Fibroblast of skin of left quadriceps (primary cell): ENCODE measurements at regions not wholly inside any gene's neighbourhood (a gene's known extent, or its start where the extent isn't known, plus 50 kb on each side); places are given as distances from the start of the nearest gene placed in this dataset.
"Not testable (repeated sequence)": the region's sequence is repeated elsewhere in the genome, so short reads cannot be mapped to it uniquely, and the experiment has no call there.

Experiments
- DNase-seq, 2 experiments: peaks; one replicate each; pipeline ENCODE4 v3.0.0-alpha.2; 2013; ENCODE audit warnings: low read depth in 2 of 2

DNA sequence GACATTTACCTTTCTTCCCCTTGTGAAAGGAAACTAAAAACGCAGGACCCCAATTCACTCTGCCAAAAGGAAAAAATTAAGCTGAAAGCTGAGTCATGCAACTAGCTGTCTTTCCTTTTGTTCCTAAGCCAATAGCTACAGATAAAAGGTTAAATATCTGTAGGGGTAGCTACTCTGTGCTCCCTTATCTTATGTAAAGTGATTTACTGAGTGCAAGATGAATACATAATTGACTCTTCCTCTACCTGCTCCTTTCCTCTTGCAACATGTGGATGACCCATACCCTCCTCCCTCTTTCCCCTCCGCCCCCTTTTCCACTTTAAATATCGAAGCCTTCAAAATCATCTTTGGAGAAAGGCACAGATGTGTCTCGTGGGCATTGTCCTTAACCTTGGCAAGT lies 68.0 kb upstream of the ZNF157 start:
- no peak for DNase-seq

DNA sequence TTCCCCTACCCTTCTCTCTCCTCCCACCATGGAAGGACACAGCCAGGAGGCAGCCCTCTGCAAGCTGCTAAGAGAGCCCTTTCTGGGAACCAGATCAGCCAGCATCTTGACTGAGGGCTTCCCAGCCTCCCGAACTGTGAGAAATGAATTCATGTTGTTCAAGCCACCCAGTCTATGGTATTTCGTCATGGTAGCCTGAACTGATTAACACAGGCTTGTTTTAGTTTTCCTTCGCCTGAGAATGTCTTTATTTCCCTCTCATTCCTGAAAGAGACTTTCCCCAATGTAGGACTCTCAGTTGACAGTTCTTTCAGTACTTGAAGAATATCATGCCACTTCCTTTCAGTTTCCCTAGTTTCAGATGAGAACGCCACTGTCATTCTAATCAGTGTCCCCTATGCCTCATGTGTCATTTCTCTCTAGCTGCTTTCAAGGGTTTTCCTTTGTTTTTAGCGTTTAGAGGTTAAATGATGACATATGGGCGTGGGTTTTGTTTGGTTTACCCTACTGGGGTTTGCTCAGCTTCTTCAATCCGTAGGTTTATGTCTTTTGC lies 63.8 kb upstream of the ZNF157 start:
- not testable (repeated sequence) for DNase-seq

DNA sequence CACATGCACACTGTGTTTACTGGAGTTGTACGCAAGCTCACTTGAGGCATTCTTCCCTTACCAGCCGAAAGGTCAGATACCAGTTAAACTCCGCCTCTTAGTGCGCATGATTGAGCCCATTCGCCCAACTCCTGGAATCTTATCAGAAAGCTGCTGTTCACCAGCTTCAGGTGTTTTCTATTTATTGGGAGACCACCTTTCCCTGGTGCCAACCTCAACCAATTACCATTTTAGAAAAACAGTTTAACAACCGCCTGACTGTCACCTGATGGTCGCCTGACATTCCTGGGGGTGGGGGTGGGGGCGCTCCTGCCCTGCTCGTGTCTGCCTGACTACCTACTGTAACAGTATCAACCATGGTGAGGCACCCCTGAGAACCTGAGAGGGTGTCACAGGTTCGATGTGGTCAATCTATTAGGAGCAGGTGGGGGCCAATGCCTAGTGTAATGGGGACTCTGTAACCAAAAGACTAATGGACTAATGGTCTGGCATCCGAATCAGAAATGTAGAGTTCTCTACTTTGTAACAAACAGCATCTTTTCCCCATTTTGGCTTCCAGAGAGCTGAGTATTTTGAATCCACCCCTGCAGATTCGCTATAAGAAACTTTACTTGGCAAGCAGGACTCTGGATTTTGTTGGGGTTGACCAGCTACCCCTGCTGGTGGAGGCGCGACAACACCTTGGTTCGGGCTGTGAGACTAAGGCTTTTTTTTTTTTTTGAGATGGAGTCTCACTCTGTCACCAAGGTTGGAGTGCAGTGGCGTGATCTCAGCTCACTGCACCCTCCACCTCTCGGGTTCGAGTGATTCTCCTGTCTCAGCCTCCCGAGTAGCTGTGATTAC lies 58.2 kb upstream of the ZNF157 start:
- peak; percentile 33 to 37 for DNase-seq

DNA sequence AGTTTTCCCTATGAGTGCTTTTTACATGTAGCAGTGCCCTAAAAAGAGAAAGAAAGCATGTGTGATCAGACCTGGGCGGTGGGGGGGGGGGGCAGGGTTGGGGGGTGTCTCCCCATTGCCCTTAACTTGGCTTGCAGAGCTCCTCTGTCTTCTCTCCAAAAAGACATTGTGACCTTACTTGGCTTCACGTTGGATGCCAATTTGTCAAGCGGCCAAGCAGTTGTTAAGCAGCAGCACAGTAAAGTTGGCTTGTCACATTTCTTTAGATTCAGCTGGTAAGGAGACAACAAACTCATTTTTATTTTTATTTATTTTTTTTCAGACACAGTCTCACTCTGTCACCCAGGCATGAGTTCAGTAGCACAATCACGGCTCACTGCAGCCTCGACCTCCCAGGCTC lies 57.3 kb upstream of the ZNF157 start:
- DNase-seq, result no peak

DNA sequence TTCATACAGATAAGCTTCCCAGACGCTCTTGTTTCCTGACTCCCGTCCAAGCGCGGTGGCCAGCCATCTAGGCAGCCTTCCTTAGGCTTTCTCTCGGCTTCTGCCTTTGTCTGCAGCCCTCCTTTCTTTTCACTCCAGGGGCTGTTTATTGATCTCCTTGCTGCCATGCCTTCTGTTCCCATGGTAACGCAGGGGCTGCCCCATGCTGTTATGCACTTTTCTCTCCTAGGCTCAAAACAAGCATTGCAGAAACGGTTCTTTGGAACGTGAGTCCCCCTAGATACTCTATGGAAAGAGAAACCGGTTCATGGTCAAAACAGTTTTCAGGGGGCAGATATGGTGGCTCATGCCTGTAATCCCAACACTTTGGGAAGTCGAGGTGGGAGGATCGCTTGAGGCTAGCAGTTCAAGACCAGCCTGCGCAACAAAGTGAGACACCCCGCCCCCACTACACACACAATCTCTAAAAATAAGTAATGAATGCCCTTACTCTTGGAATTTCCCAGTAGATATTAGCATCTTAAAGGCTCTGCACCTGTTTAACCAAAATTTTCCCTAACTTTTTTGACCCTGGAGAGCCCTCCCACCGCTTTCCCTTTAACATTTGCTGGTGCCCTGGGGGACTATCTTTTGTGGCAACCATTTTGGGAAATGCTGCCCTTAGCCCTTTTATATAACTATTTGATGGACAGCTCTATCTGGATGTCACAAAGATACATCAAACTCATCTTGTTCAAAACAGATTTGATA lies 53.9 kb upstream of the ZNF157 start:
- no peak for DNase-seq
